ENCODE measurements at regions not wholly inside any gene's neighbourhood (a gene's known extent, or its start where the extent isn't known, plus 50 kb on each side); places are given as distances from the start of the nearest gene placed in this dataset.

DNA sequence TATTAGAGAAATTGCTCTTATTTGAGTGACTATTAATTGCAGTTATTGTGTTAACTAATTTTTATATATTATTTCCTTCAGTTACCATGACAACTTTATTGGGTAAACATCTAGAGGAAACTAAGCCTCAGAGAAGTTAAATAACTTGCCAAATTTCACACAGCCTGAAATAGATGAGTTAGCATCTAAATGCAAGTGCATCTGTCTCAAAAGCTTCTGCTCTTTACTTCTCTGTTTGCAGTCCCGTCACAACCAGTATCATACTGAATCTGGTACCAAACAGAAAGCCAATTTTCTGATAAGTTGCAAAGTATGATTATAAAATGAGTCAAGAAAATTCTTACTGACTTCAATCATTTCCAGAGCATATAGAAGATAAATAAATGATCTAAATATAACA is 1544.9 kb upstream of the PCDH7 start:
- Mint-ChIP-seq H3K36me3 (ENCODE audit: low read depth) (no peaks in the 10 kb centered on the region), H3K4me1 (ENCODE audit: low read depth) (no peaks in the 10 kb centered on the region), H3K4me3 (no peak overlapping the region), H3K9me3 (ENCODE audit: insufficient read depth) (no peaks in the 10 kb centered on the region), H3K27ac (no peak overlapping the region), H3K27me3 (ENCODE audit: low read depth) (no peaks in the 10 kb centered on the region)
- ChIA-PET POLR2A (no interaction called here), CTCF (no interaction called here)
- DNase-seq, result no peak
- ATAC-seq, result no peak

DNA sequence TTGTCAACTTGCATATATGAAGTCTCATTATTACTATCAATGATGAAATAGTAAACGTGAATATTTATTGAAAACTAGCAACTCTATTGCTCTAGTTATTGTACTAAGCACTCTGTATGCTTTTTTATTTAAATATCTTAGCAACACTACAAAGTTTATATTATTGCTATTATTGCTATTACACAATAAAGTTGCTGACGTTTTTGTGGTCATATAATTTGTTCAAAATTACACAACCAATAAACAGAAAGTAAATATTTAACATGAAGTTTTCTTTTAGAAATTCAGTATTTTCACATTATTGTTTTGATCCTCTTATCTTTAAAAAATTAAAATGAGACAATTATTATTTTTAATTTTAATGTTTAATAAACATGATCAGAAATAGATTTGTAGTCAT is 1521.1 kb upstream of the PCDH7 start:
- Mint-ChIP-seq H3K9me3 (ENCODE audit: insufficient read depth) (peaks cover 20% of the 10 kb centered on the region), H3K36me3 (ENCODE audit: low read depth) (no peaks in the 10 kb centered on the region), H3K27ac (no peak overlapping the region), H3K4me3 (no peak overlapping the region), H3K27me3 (ENCODE audit: low read depth) (no peaks in the 10 kb centered on the region), H3K4me1 (ENCODE audit: low read depth) (no peaks in the 10 kb centered on the region)
- ATAC-seq (no peak), DNase-seq (no peak)
- CTCF ChIA-PET, result no interaction called here
- POLR2A ChIA-PET, result no interaction called here

DNA sequence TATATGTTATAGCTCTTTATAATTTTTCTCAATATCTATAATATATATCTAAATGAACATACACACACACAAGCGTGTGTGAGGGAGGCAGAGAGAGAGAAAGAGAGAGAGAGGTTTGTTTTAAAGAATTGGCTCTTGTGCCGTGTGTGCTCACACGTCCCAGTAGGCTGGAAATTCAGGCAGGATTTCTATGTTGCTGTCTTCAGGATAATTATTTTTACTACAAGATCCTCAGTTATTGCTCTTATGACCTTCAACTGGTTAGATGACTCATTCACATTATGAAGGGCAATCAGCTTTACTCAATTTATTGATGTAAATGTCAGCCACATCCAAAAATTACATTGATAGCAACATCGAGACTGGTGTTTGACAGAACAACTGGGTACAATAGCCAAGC is 1520.7 kb upstream of the PCDH7 start:
- H3K4me3 Mint-ChIP-seq, result no peak overlapping the region
- CTCF ChIA-PET, result no interaction called here
- no peak overlapping the region for H3K27ac Mint-ChIP-seq
- POLR2A ChIA-PET, result no interaction called here
- H3K36me3 Mint-ChIP-seq (ENCODE audit: low read depth), result no peaks in the 10 kb centered on the region
- DNase-seq (no peak), ATAC-seq (no peak)
- peaks cover 16% of the 10 kb centered on the region for H3K9me3 Mint-ChIP-seq (ENCODE audit: insufficient read depth)
- H3K27me3 Mint-ChIP-seq (ENCODE audit: low read depth), result no peaks in the 10 kb centered on the region
- no peaks in the 10 kb centered on the region for H3K4me1 Mint-ChIP-seq (ENCODE audit: low read depth)

DNA sequence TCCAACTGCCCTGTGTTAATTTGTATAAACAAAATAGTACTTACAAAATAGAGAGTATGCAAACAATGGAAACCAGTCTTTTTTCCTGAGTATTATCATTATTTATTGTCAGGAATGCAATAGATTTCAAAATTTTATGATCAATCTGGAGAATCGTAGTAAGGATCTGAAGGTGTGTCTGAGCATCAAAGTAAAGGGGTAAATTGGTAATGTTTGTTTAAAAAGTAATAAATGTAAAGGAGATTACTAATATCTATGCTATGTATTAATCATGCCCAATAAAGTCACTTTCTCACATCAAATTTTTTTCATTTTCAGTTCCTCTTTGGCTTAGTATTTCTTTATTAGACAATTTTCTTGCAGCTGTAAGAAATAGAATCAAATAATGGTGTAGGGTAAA is 1507.1 kb upstream of the PCDH7 start:
- Mint-ChIP-seq H3K36me3 (ENCODE audit: low read depth) (no peaks in the 10 kb centered on the region), H3K4me3 (no peak overlapping the region), H3K9me3 (ENCODE audit: insufficient read depth) (peaks cover 11% of the 10 kb centered on the region), H3K27ac (no peak overlapping the region), H3K27me3 (ENCODE audit: low read depth) (no peaks in the 10 kb centered on the region), H3K4me1 (ENCODE audit: low read depth) (no peaks in the 10 kb centered on the region)
- ATAC-seq, result no peak
- POLR2A ChIA-PET, result no interaction called here
- CTCF ChIA-PET, result no interaction called here
- no peak for DNase-seq

- Mint-ChIP-seq H3K4me3 (no peak overlapping the region), H3K9me3 (ENCODE audit: insufficient read depth) (peaks cover 18% of the 10 kb centered on the region), H3K27ac (no peak overlapping the region), H3K27me3 (ENCODE audit: low read depth) (no peaks in the 10 kb centered on the region), H3K36me3 (ENCODE audit: low read depth) (no peaks in the 10 kb centered on the region), H3K4me1 (ENCODE audit: low read depth) (no peaks in the 10 kb centered on the region)
- ATAC-seq (no peak), DNase-seq (no peak)
- ChIA-PET POLR2A (no interaction called here), CTCF (no interaction called here)
These were observed 1499.4 kb upstream of the PCDH7 start for GRCh38 chr4:29220761-29221160.

DNA sequence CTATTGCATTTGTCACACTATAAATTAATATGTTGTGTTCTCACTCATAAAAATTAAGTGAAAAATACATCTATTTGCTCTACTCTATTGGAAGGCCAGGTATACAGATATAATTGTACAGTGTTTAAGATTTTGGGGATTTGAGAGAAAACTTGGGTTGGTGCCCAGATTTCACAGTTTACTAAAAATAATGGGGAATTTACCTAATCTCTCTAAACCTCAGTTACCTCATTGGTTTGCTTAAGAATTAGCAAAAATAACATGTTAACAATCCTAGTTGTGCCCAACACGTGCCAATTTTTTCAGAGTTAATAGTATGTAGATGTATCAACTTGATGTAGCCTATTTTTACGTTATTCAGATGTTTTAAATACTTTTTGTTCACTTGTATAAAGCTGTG is 1495.3 kb upstream of the PCDH7 start:
- H3K36me3 Mint-ChIP-seq (ENCODE audit: low read depth), result no peaks in the 10 kb centered on the region
- no peak for ATAC-seq
- H3K4me3 Mint-ChIP-seq, result no peak overlapping the region
- H3K4me1 Mint-ChIP-seq (ENCODE audit: low read depth), result no peaks in the 10 kb centered on the region
- H3K27ac Mint-ChIP-seq, result no peak overlapping the region
- H3K9me3 Mint-ChIP-seq (ENCODE audit: insufficient read depth), result peaks cover 18% of the 10 kb centered on the region
- ChIA-PET POLR2A (no interaction called here), CTCF (no interaction called here)
- DNase-seq, result no peak
- no peaks in the 10 kb centered on the region for H3K27me3 Mint-ChIP-seq (ENCODE audit: low read depth)

DNA sequence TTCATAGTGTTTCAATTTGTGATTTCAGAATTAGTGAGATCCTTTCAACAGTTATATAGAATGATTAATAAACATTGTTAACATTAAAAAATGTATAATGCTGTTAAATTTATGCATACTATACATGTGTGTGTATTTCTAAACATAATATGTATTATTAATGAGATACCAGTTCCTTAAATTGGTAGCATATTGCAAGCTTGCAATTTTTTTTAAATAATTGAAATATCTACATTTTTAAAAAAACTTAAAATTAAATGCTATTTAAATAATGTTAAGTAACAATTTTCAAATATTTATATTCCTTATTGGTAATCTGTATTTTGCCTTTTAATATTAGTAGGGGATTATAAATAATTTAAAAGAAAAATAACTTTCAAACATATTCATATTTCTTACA is 1479.5 kb upstream of the PCDH7 start:
- Mint-ChIP-seq H3K9me3 (ENCODE audit: insufficient read depth) (peaks cover 11% of the 10 kb centered on the region), H3K4me1 (ENCODE audit: low read depth) (no peaks in the 10 kb centered on the region), H3K36me3 (ENCODE audit: low read depth) (no peaks in the 10 kb centered on the region), H3K4me3 (no peak overlapping the region), H3K27me3 (ENCODE audit: low read depth) (no peaks in the 10 kb centered on the region), H3K27ac (no peak overlapping the region)
- ChIA-PET CTCF (no interaction called here), POLR2A (no interaction called here)
- ATAC-seq (no peak), DNase-seq (no peak)

- Mint-ChIP-seq H3K4me3 (no peak overlapping the region), H3K27ac (no peak overlapping the region), H3K36me3 (ENCODE audit: low read depth) (no peaks in the 10 kb centered on the region), H3K9me3 (ENCODE audit: insufficient read depth) (peaks cover 10% of the 10 kb centered on the region), H3K4me1 (ENCODE audit: low read depth) (no peaks in the 10 kb centered on the region), H3K27me3 (ENCODE audit: low read depth) (no peaks in the 10 kb centered on the region)
- CTCF ChIA-PET, result no interaction called here
- ATAC-seq, result no peak
- DNase-seq, result no peak
- POLR2A ChIA-PET, result no interaction called here
These were observed 1477.1 kb upstream of the PCDH7 start for GRCh38 chr4:29243054-29243453.

GRCh38 chr4:29243851-29244250 is 1476.3 kb upstream of the PCDH7 start:
- no peak for DNase-seq
- no peak for ATAC-seq
- Mint-ChIP-seq H3K4me3 (no peak overlapping the region), H3K27me3 (ENCODE audit: low read depth) (no peaks in the 10 kb centered on the region), H3K9me3 (ENCODE audit: insufficient read depth) (peaks cover 11% of the 10 kb centered on the region), H3K4me1 (ENCODE audit: low read depth) (no peaks in the 10 kb centered on the region), H3K27ac (no peak overlapping the region), H3K36me3 (ENCODE audit: low read depth) (no peaks in the 10 kb centered on the region)
- ChIA-PET POLR2A (interaction anchor here (0.8 kb wide), 1 partner anchor 16 kb away, joined by 3 read pairs; no protein-coding TSS in a partner anchor), CTCF (no interaction called here)

- DNase-seq (no peak), ATAC-seq (no peak)
- no peaks in the 10 kb centered on the region for H3K27me3 Mint-ChIP-seq (ENCODE audit: low read depth)
- no peak overlapping the region for H3K4me3 Mint-ChIP-seq
- H3K27ac Mint-ChIP-seq, result no peak overlapping the region
- POLR2A ChIA-PET, result interaction anchor here (0.9 kb wide), 1 partner anchor 15 kb away, joined by 3 read pairs; no protein-coding TSS in a partner anchor
- CTCF ChIA-PET, result no interaction called here
- no peaks in the 10 kb centered on the region for H3K4me1 Mint-ChIP-seq (ENCODE audit: low read depth)
- no peaks in the 10 kb centered on the region for H3K36me3 Mint-ChIP-seq (ENCODE audit: low read depth)
- H3K9me3 Mint-ChIP-seq (ENCODE audit: insufficient read depth), result peaks cover 12% of the 10 kb centered on the region
These were observed 1460.6 kb upstream of the PCDH7 start for GRCh38 chr4:29259556-29259955.

- DNase-seq (no peak), ATAC-seq (no peak)
- no peak overlapping the region for H3K27ac Mint-ChIP-seq
- no peaks in the 10 kb centered on the region for H3K4me1 Mint-ChIP-seq (ENCODE audit: low read depth)
- ChIA-PET POLR2A (no interaction called here), CTCF (no interaction called here)
- no peak overlapping the region for H3K4me3 Mint-ChIP-seq
- peaks cover 10% of the 10 kb centered on the region for H3K9me3 Mint-ChIP-seq (ENCODE audit: insufficient read depth)
- H3K27me3 Mint-ChIP-seq (ENCODE audit: low read depth), result no peaks in the 10 kb centered on the region
- H3K36me3 Mint-ChIP-seq (ENCODE audit: low read depth), result no peaks in the 10 kb centered on the region
These were observed 1457.2 kb upstream of the PCDH7 start for GRCh38 chr4:29262986-29263385.

DNA sequence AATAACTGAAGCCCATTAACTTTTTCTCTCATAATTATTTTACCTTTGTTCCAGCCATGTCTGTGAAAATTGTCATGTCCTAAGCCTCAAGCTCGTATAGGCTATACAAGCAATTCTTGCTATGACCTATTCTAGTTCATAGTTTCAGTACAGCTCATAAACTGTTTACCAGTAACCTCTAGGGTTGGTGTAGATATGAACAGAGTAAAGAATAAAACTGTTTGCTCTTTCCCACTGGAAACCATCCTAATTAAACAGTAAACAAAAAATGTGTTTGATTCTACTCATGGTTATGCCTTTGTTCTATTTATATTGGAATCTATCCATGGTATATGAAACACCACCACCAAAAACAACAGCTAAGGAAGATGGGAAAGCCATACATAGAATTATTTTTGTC is 1444.0 kb upstream of the PCDH7 start:
- CTCF ChIA-PET, result no interaction called here
- Mint-ChIP-seq H3K4me3 (no peak overlapping the region), H3K36me3 (ENCODE audit: low read depth) (no peaks in the 10 kb centered on the region), H3K4me1 (ENCODE audit: low read depth) (no peaks in the 10 kb centered on the region), H3K9me3 (ENCODE audit: insufficient read depth) (peaks cover 3% of the 10 kb centered on the region), H3K27me3 (ENCODE audit: low read depth) (no peaks in the 10 kb centered on the region), H3K27ac (no peak overlapping the region)
- POLR2A ChIA-PET, result no interaction called here
- ATAC-seq (no peak), DNase-seq (no peak)

DNA sequence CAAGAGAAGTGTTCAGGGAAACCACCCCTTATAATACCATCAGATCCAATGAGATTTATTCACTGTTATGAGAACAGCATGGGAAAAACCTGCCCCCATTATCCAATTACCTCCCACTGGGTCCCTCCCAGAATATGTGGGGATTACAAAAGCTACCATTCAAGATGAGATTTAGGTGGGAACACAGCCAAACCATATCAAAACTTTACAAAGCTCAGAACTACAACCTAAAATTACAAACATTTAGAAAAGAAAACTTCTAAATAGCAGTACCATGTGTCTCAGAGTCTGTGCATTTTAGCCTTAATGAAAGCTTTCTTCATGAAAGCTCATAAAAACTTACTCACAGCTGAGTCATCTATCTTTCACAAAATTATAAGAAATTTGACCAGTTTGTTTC is 1442.8 kb upstream of the PCDH7 start:
- ChIA-PET POLR2A (no interaction called here), CTCF (no interaction called here)
- DNase-seq (no peak), ATAC-seq (no peak)
- no peaks in the 10 kb centered on the region for H3K36me3 Mint-ChIP-seq (ENCODE audit: low read depth)
- no peaks in the 10 kb centered on the region for H3K4me1 Mint-ChIP-seq (ENCODE audit: low read depth)
- H3K27ac Mint-ChIP-seq, result no peak overlapping the region
- H3K9me3 Mint-ChIP-seq (ENCODE audit: insufficient read depth), result peaks cover 3% of the 10 kb centered on the region
- no peaks in the 10 kb centered on the region for H3K27me3 Mint-ChIP-seq (ENCODE audit: low read depth)
- no peak overlapping the region for H3K4me3 Mint-ChIP-seq

Data from activated CD8-positive, alpha-beta T cell treated with anti-CD3 and anti-CD28 coated beads, Interleukin-2, amount 10 ng/mL, durations not matched to agents 7 days and 5 days (primary cell).